ENCODE measurements at regions not wholly inside any gene's neighbourhood (a gene's known extent, or its start where the extent isn't known, plus 50 kb on each side); places are given as distances from the start of the nearest gene placed in this dataset.
"Not testable (repeated sequence)": the region's sequence is repeated elsewhere in the genome, so short reads cannot be mapped to it uniquely, and the experiment has no call there.

GRCh38 chr13:30835442-30835841 is 70.6 kb upstream of the MEDAG start:
- POLR2A ChIA-PET = no interaction called here
- Mint-ChIP-seq H3K27me3 (peaks cover 12% of the 10 kb centered on the region), H3K4me3 (no peak overlapping the region), H3K4me1 (peaks cover 17% of the 10 kb centered on the region), H3K9me3 (no peaks in the 10 kb centered on the region), H3K27ac (no peak overlapping the region), H3K36me3 (ENCODE audit: low read depth) (no peaks in the 10 kb centered on the region)
- CTCF ChIA-PET = no interaction called here
- DNase-seq = no peak

GRCh38 chr13:30837227-30838159 is 68.6 kb upstream of the MEDAG start:
- no peak for DNase-seq
- Mint-ChIP-seq H3K27me3 (peaks cover 12% of the 10 kb centered on the region), H3K27ac (no peak overlapping the region), H3K4me3 (no peak overlapping the region), H3K4me1 (peaks cover 7% of the 10 kb centered on the region), H3K9me3 (no peaks in the 10 kb centered on the region), H3K36me3 (ENCODE audit: low read depth) (no peaks in the 10 kb centered on the region)
- POLR2A ChIA-PET = no interaction called here
- CTCF ChIA-PET = no interaction called here

DNA sequence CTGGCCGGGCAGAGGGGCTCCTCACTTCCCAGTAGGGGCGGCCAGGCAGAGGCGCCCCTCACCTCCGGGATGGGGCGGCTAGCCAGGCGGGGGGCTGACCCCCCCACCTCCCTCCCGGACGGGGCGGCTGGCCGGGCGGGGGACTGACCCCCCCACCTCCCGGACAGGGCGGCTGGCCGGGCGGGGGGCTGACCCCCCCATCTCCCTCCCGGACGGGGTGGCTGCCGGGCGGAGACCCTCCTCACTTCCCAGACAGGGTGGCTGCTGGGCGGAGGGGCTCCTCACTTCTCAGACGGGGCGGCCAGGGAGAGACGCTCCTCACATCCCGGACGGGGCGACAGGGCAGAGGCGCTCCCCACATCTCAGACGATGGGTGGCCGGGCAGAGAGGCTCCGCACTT is 66.4 kb upstream of the MEDAG start:
- peaks cover 12% of the 10 kb centered on the region for H3K27me3 Mint-ChIP-seq
- H3K27ac Mint-ChIP-seq; CTCF ChIA-PET; H3K4me1 Mint-ChIP-seq; H3K36me3 Mint-ChIP-seq (ENCODE audit: low read depth); POLR2A ChIA-PET; H3K4me3 Mint-ChIP-seq; DNase-seq; H3K9me3 Mint-ChIP-seq: not testable (repeated sequence)

DNA sequence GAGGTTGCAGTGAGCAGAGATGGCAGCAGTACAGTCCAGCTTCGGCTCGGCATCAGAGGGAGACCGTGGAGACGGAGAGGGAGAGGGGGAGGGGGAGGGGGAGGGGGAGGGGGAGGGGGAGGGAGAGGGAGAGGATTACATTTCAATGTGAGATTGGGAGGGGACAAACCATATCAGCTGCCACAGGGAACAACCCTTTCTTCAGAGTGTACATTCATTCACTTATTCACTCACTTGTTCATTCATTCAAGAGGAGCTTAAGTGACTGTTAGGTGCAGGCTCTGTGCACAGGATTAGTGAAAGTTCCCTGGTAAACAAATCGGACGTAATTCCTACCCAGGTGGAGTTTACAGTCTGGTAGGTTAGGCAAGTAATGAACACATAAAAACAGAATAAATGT is 65.6 kb upstream of the MEDAG start:
- no peak for DNase-seq
- H3K9me3 Mint-ChIP-seq = no peaks in the 10 kb centered on the region

GRCh38 chr13:30841154-30841553 is 64.9 kb upstream of the MEDAG start:
- ChIA-PET POLR2A (no interaction called here), CTCF (no interaction called here)
- Mint-ChIP-seq H3K4me1 (no peaks in the 10 kb centered on the region), H3K27ac (no peak overlapping the region), H3K9me3 (no peaks in the 10 kb centered on the region), H3K36me3 (ENCODE audit: low read depth) (no peaks in the 10 kb centered on the region), H3K4me3 (no peak overlapping the region), H3K27me3 (peaks cover 4% of the 10 kb centered on the region)
- no peak for DNase-seq

More for the DNA sequence above, 65.6 kb upstream of the MEDAG start:
- no peak overlapping the region for H3K4me3 Mint-ChIP-seq
- no peak overlapping the region for H3K27ac Mint-ChIP-seq
- peaks cover 11% of the 10 kb centered on the region for H3K27me3 Mint-ChIP-seq
- CTCF ChIA-PET = no interaction called here
- POLR2A ChIA-PET = no interaction called here
- H3K4me1 Mint-ChIP-seq = no peaks in the 10 kb centered on the region
- H3K36me3 Mint-ChIP-seq (ENCODE audit: low read depth) = no peaks in the 10 kb centered on the region

GRCh38 chr13:30843548-30843947 is 62.5 kb upstream of the MEDAG start:
- ChIA-PET CTCF (no interaction called here), POLR2A (no interaction called here)
- Mint-ChIP-seq H3K36me3 (ENCODE audit: low read depth) (no peaks in the 10 kb centered on the region), H3K9me3 (no peaks in the 10 kb centered on the region), H3K4me1 (peaks cover 11% of the 10 kb centered on the region), H3K27ac (no peak overlapping the region), H3K4me3 (no peak overlapping the region), H3K27me3 (no peaks in the 10 kb centered on the region)
- no peak for DNase-seq

DNA sequence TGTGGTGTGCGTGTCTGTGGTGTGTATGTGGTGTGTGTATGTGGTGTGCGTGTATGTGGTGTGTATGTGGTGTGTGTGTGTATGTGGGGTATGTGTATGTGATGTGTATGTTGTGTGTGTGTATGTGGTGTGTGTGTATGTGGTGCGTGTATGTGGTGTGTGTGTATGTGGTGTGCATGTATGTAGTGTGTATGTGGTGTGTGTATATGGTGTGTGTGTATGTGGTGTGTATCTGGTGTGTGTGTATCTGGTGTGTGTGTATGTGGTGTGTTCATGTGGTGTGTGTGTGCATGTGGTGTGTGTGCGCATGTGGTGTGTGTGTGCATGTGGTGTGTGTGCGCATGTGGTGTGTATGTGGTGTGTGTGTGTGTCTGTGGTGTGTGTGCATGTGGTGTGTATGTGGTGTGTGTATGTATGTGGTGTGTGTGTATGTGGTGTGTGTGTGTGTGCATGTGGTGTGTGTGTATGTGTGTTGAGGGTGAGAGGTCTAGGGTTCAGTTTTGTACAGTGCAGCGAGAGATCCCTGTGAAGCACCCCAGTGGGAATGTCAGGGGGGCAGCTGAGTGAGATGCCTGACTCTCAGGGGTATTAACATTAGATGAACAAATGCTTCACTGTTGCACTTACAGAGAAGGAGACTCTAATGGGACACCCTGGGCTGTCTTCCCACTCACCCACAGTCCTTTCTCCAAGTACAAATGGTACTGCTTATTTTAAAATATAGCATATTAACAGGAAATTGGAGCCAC is 61.3 kb upstream of the MEDAG start:
- no peaks in the 10 kb centered on the region for H3K27me3 Mint-ChIP-seq
- H3K4me3 Mint-ChIP-seq = no peak overlapping the region
- H3K4me1 Mint-ChIP-seq = peaks cover 11% of the 10 kb centered on the region
- CTCF ChIA-PET = no interaction called here
- H3K9me3 Mint-ChIP-seq = no peaks in the 10 kb centered on the region
- no peaks in the 10 kb centered on the region for H3K36me3 Mint-ChIP-seq (ENCODE audit: low read depth)
- no peak for DNase-seq
- POLR2A ChIA-PET = no interaction called here
- no peak overlapping the region for H3K27ac Mint-ChIP-seq

GRCh38 chr13:30845297-30846214 is 60.5 kb upstream of the MEDAG start:
- H3K27me3 Mint-ChIP-seq = peaks cover 5% of the 10 kb centered on the region
- no peak overlapping the region for H3K4me3 Mint-ChIP-seq
- ChIA-PET CTCF (interaction anchor here (1.4 kb wide), 1 partner anchor 21 kb away, joined by 5 read pairs; no protein-coding TSS in a partner anchor), POLR2A (no interaction called here)
- H3K36me3 Mint-ChIP-seq (ENCODE audit: low read depth) = no peaks in the 10 kb centered on the region
- peak overlapping the region; percentile 45 for H3K27ac Mint-ChIP-seq
- H3K9me3 Mint-ChIP-seq = peaks cover 4% of the 10 kb centered on the region
- DNase-seq = peak; percentile 21
- peaks cover 11% of the 10 kb centered on the region for H3K4me1 Mint-ChIP-seq

DNA sequence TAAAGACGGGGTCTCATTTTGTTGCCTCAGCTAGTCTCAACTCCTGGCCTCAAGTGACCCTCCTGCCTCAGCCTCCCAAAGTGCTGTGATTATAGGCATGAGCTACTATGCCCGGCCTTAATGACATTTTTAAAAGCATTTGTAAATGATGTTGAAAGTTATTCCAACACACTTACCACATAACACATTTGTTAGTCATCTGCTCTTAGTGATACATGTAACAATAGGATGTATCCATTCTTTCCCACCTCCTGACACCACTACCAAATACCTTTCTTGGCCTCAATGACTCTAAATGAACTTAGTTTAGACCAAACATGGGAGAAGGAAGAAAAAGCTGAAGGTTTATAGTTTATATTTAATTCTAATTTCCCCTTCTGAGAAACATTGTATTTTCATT is 59.8 kb upstream of the MEDAG start:
- Mint-ChIP-seq H3K4me3 (no peak overlapping the region), H3K4me1 (peaks cover 11% of the 10 kb centered on the region), H3K27me3 (peaks cover 9% of the 10 kb centered on the region), H3K9me3 (peaks cover 4% of the 10 kb centered on the region), H3K27ac (peak overlapping the region; percentile 19), H3K36me3 (ENCODE audit: low read depth) (no peaks in the 10 kb centered on the region)
- DNase-seq = no peak
- CTCF ChIA-PET = interaction anchor here (1.4 kb wide), 1 partner anchor 20 kb away, joined by 5 read pairs; no protein-coding TSS in a partner anchor
- POLR2A ChIA-PET = no interaction called here

DNA sequence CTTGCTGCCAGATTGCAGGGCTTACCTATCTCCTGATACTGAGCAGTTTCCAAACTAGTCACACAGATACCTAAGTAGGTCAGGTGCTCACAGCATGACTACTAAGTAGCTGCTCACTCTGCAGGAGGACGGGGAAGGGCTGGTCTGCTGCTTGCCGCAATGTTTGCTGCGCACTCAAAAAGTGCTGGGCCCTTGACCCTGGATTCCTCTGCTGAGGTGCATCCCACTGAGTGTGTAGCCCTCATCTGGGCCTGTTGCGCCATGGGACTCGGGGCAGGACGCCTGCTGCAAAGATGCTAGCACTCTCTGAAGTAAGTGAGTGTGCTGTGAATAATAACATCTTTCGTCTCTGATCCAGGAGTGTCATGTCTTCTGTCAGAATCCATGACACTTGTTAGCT is 59.2 kb upstream of the MEDAG start:
- Mint-ChIP-seq H3K4me3 (no peak overlapping the region), H3K9me3 (peaks cover 4% of the 10 kb centered on the region), H3K27ac (no peak overlapping the region), H3K36me3 (ENCODE audit: low read depth) (no peaks in the 10 kb centered on the region), H3K4me1 (peaks cover 11% of the 10 kb centered on the region), H3K27me3 (peaks cover 12% of the 10 kb centered on the region)
- POLR2A ChIA-PET = no interaction called here
- CTCF ChIA-PET = interaction anchor here (0.9 to 1.4 kb wide), 4 partner anchors 11 to 198 kb away, joined by 3 to 5 read pairs (median 4); no protein-coding TSS in a partner anchor
- no peak for DNase-seq

DNA sequence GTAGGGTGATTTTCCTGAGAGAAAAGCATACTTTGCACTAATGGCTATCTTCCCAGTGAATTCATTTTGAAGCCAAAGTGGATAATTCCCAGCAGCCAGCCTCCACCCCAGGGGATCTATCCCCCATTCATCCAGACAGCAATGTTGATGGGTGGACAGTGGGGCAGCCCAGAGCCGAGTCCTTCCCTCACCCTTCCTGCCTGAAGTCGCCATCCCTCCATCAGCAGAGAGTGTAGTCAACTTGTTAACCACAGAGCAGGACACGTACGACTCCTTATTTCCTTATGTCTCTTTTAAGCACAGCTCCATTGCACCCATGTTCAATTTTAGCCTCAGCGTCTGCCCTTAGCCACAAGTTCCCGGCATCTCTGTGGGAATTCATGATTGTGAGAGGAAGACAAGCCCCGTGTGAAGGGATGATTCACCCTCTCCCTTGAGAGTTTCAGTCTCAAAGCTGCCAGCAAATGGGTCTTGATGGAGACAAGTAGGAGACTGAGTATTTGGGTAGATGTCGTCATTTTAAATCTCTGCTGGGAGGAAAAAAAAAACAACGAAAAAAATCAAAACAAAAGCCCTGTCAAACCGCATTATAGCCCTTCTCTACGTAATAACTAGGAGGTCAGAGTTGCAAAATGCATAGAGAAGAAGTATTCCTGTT is 58.3 kb upstream of the MEDAG start:
- POLR2A ChIA-PET = no interaction called here
- no peak overlapping the region for H3K4me3 Mint-ChIP-seq
- CTCF ChIA-PET = interaction anchor here (0.9 to 1.3 kb wide), 3 partner anchors 10 to 197 kb away, joined by 3 to 5 read pairs (median 3); no protein-coding TSS in a partner anchor
- H3K27ac Mint-ChIP-seq = no peak overlapping the region
- no peaks in the 10 kb centered on the region for H3K36me3 Mint-ChIP-seq (ENCODE audit: low read depth)
- peaks cover 17% of the 10 kb centered on the region for H3K27me3 Mint-ChIP-seq
- DNase-seq = no peak
- peaks cover 4% of the 10 kb centered on the region for H3K9me3 Mint-ChIP-seq
- peaks cover 11% of the 10 kb centered on the region for H3K4me1 Mint-ChIP-seq

DNA sequence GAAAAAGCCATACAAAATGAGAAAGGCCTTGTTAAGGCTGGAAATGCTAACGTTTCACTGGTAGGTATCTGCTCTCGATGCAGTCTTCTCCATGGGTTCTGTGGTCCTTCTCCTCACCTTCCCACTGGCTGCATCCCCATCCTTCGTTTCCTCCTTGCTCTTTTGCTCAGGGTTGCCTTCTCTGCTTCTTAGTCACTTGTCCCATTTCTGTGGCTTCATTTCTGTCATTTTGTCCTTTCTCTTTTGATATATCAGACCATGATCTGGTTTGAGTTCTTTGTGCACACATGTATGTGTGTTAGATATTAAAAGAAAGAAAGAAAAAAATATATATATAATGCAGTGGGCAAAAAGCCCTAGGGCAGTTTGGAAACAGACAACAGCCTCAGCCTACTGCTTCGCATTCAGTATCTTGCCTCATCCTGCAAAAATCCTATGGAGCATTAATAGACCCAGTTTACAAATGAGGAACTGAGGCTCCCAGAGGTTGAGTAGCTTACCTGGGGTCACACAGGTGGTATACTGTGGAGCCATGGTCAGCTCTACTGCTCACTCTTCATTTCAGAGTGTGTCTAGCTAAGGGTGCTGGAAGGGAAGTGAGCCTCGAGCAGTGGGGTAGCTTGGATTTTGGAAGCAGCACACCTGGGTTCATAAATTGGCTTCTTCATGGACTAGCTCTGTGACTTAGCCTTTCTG is 57.6 kb upstream of the MEDAG start:
- H3K4me3 Mint-ChIP-seq = no peak overlapping the region
- H3K9me3 Mint-ChIP-seq = peaks cover 4% of the 10 kb centered on the region
- POLR2A ChIA-PET = no interaction called here
- H3K27ac Mint-ChIP-seq = no peak overlapping the region
- no peak for DNase-seq
- peaks cover 19% of the 10 kb centered on the region for H3K27me3 Mint-ChIP-seq
- peaks cover 11% of the 10 kb centered on the region for H3K4me1 Mint-ChIP-seq
- CTCF ChIA-PET = interaction anchor here (1.6 kb wide), 1 partner anchor 17 kb away, joined by 5 read pairs; no protein-coding TSS in a partner anchor
- no peaks in the 10 kb centered on the region for H3K36me3 Mint-ChIP-seq (ENCODE audit: low read depth)
